SU-DHL-6 (cell line): ENCODE measurements at regions not wholly inside any gene's neighbourhood (a gene's known extent, or its start where the extent isn't known, plus 50 kb on each side); places are given as distances from the start of the nearest gene placed in this dataset.

Experiments
- H2AFZ ChIP-seq: fragments of 200-600 bp; sonication (generic); 2 replicates; pipeline ENCODE4 v1.6.1; 2014; ENCODE audit warnings: low read depth, mild to moderate bottlenecking, moderate library complexity, mixed read lengths, antibody characterized with exemption, low read length; ENCODE audit not compliant: severe bottlenecking
- H3F3A ChIP-seq: fragments of 200-600 bp; shearing (Covaris generic); 2 replicates; pipeline ENCODE4 v1.6.0; 2016; ENCODE audit warnings: antibody characterized with exemption, mild to moderate bottlenecking; ENCODE audit not compliant: insufficient read depth
- H3K27ac ChIP-seq: fragments of 200-600 bp; sonication (generic); 2 replicates; pipeline ENCODE4 v1.5.1; 2016; ENCODE audit warnings: low read depth, mild to moderate bottlenecking, low read length, moderate library complexity, mixed read lengths
- H3K27me3 ChIP-seq: fragments of 200-600 bp; sonication (generic), shearing (Covaris generic); 2 replicates; pipeline ENCODE4 v1.6.0; 2014; ENCODE audit warnings: mild to moderate bottlenecking, low read length
- H3K36me3 ChIP-seq: fragments of 200-600 bp; sonication (generic); 2 replicates; pipeline ENCODE4 v1.6.1; 2014; ENCODE audit warnings: mild to moderate bottlenecking, low read length, mixed read lengths
- H3K4me2 ChIP-seq: fragments of 300-600, 200-600 bp; shearing (Covaris generic), sonication (generic); 2 replicates; pipeline ENCODE4 v1.6.0; 2014; ENCODE audit warnings: low read length, low read depth, mild to moderate bottlenecking; ENCODE audit not compliant: poor library complexity, severe bottlenecking
- H3K4me3 ChIP-seq: fragments of 200-600 bp; sonication (generic); 2 replicates; pipeline ENCODE4 v1.5.1; 2014; ENCODE audit warnings: antibody characterized with exemption, low read length, mild to moderate bottlenecking, mixed read lengths; ENCODE audit not compliant: insufficient read depth, poor library complexity, severe bottlenecking
- H3K79me2 ChIP-seq: fragments of 200-600 bp; sonication (generic); 2 replicates; pipeline ENCODE4 v1.6.1; 2014; ENCODE audit warnings: mild to moderate bottlenecking, low read length, moderate library complexity; ENCODE audit not compliant: insufficient read depth
- H3K9ac ChIP-seq: fragments of 200-600 bp; sonication (generic); 2 replicates; pipeline ENCODE4 v1.7.0; 2014; ENCODE audit warnings: mild to moderate bottlenecking, low read length
- H3K9me2 ChIP-seq: fragments of 200-600 bp; sonication (generic); replicated peaks from 2 replicates; pipeline ENCODE4 v1.6.1; 2014; ENCODE audit warnings: low read length; ENCODE audit not compliant: insufficient read depth
- H3K9me3 ChIP-seq: fragments of 200-600 bp; sonication (generic); 2 replicates; pipeline ENCODE4 v1.6.1; 2014; ENCODE audit warnings: low read length, mixed read lengths; ENCODE audit not compliant: insufficient read depth
- H4K20me1 ChIP-seq: fragments of 200-600 bp; sonication (generic); 2 replicates; pipeline ENCODE4 v1.6.1; 2014; ENCODE audit warnings: low read depth, mild to moderate bottlenecking, antibody characterized with exemption, low read length, moderate library complexity, mixed read lengths
- CTCF ChIP-seq: fragments of 200-600 bp; sonication (generic); IDR thresholded peaks from one replicate; pipeline ENCODE4 v1.5.1; 2017; ENCODE audit warnings: antibody characterized with exemption, mild to moderate bottlenecking, low read length, moderate library complexity; ENCODE audit not compliant: insufficient read depth, poor library complexity, severe bottlenecking
- EZH2phosphoT487 ChIP-seq: fragments of 200-600 bp; sonication (generic), shearing (Covaris generic); conservative IDR thresholded peaks from 2 replicates; pipeline ENCODE4 v1.6.1; 2018; ENCODE audit warnings: mild to moderate bottlenecking, antibody characterized with exemption, low read length, moderate library complexity, mixed read lengths

- Histone ChIP-seq H3K9ac (no peak overlapping the region), H2AFZ (peak overlapping the region; percentile 19), H3K79me2 (no peaks in the 10 kb centered on the region), H3K9me3 (no peaks in the 10 kb centered on the region), H3K27ac (no peak overlapping the region), H3K4me2 (no peak overlapping the region), H3K9me2 (no peaks in the 10 kb centered on the region), H3K36me3 (no peaks in the 10 kb centered on the region), H3F3A (no peaks in the 10 kb centered on the region), H4K20me1 (no peaks in the 10 kb centered on the region), H3K27me3 (no peaks in the 10 kb centered on the region), H3K4me3 (no peak overlapping the region)
- no peak for TF ChIP-seq EZH2phosphoT487
- no peak for TF ChIP-seq CTCF
Observed at GRCh38 chr4:59412739-59413138, 1787.4 kb upstream of the ADGRL3 start.

DNA sequence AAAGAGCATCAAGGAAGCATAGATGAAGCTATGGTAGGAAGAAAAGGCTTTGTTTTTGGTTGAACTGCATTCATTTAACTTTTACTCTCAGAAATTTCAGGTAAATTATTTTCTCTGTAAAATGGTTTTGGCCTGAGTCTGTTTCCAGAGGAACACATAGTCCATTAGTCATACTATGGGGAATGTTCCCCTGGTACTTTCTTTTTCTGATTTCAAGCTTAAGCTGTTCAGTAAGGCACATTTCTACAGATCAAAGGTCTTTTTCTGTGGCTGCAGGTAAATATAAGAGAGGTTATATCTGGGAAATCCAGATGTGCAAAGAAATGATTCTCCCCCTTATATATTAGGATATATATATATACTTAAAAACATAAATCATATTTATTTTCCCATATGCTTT lies 1744.4 kb upstream of the ADGRL3 start:
- H3K4me2 ChIP-seq = no peak overlapping the region
- no peaks in the 10 kb centered on the region for H3K9me2 ChIP-seq
- no peaks in the 10 kb centered on the region for H3F3A ChIP-seq
- H3K4me3 ChIP-seq = no peak overlapping the region
- no peak overlapping the region for H2AFZ ChIP-seq
- no peak for TF ChIP-seq CTCF
- TF ChIP-seq EZH2phosphoT487 = no peak
- H3K27me3 ChIP-seq = no peaks in the 10 kb centered on the region
- no peaks in the 10 kb centered on the region for H3K79me2 ChIP-seq
- H3K9me3 ChIP-seq = no peaks in the 10 kb centered on the region
- H4K20me1 ChIP-seq = no peaks in the 10 kb centered on the region
- H3K36me3 ChIP-seq = no peaks in the 10 kb centered on the region
- no peak overlapping the region for H3K9ac ChIP-seq
- H3K27ac ChIP-seq = no peak overlapping the region

DNA sequence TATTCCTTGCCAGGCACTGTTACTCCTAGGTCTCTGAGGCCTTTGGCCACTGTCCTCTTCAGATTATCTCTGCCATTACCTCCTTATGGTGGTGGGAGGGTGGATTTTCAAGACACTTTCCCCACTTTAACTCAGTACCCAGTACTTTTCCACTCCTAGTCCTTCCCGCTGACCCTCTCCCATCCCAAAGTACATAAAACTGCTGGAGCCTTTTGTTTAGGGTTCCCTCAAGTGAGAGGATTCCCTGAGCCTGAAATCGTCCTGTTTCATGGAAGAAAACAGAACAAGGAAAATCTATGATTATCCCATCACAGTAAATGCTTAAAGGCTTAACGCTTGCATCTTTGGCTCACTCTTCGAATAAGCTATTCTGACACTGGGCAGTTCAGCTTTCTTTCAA lies 1742.5 kb upstream of the ADGRL3 start:
- H3K9me2 ChIP-seq = no peaks in the 10 kb centered on the region
- H3K4me2 ChIP-seq = no peak overlapping the region

More for the DNA sequence above, 1742.5 kb upstream of the ADGRL3 start:
- no peaks in the 10 kb centered on the region for H3F3A ChIP-seq
- H3K9ac ChIP-seq = no peak overlapping the region
- no peaks in the 10 kb centered on the region for H3K27me3 ChIP-seq
- no peak for TF ChIP-seq EZH2phosphoT487
- no peak for TF ChIP-seq CTCF
- no peaks in the 10 kb centered on the region for H3K9me3 ChIP-seq
- H2AFZ ChIP-seq = no peak overlapping the region
- no peak overlapping the region for H3K27ac ChIP-seq
- H3K4me3 ChIP-seq = no peak overlapping the region
- H3K36me3 ChIP-seq = no peaks in the 10 kb centered on the region
- no peaks in the 10 kb centered on the region for H4K20me1 ChIP-seq
- H3K79me2 ChIP-seq = no peaks in the 10 kb centered on the region
